ENCODE measurements at regions not wholly inside any gene's neighbourhood (a gene's known extent, or its start where the extent isn't known, plus 50 kb on each side); places are given as distances from the start of the nearest gene placed in this dataset.

DNA sequence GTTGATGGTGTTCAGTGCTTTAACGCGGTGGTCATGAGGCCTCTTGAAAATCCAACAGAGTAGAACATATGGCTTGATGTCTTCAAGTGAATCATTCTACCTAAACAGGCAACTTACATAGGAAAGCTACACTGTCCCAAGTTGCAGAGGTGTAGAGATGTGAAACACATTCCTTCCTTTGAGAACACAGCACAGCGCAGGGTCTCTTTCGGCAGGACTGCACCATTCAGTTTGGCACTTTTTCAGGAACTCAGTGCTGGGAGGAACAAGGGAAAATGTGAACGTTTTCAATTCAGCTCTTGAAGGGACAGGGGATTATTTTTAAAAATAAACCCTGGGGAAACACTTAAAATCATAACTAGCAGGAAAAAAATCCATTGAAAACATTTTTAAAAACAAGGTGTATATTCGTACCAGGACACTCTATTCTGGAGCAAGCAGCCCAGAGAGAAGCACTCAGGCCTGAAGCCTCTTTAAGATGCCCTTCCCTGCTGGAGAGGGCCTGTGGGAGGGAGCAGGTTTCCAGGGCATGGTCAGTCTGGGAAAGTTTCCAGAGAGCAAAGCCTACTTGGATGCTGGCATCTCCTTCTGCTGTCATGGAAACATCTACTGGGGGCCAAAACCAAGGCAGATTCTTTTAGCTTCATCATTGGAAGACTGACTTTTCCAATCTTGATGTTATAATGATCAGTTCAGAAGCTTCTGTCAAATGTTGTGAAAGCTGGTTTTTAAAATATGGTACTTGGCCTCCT, 60.4 kb upstream of the NPVF start:
- TF ChIP-seq, protein P1, sequence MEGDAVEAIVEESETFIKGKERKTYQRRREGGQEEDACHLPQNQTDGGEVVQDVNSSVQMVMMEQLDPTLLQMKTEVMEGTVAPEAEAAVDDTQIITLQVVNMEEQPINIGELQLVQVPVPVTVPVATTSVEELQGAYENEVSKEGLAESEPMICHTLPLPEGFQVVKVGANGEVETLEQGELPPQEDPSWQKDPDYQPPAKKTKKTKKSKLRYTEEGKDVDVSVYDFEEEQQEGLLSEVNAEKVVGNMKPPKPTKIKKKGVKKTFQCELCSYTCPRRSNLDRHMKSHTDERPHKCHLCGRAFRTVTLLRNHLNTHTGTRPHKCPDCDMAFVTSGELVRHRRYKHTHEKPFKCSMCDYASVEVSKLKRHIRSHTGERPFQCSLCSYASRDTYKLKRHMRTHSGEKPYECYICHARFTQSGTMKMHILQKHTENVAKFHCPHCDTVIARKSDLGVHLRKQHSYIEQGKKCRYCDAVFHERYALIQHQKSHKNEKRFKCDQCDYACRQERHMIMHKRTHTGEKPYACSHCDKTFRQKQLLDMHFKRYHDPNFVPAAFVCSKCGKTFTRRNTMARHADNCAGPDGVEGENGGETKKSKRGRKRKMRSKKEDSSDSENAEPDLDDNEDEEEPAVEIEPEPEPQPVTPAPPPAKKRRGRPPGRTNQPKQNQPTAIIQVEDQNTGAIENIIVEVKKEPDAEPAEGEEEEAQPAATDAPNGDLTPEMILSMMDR (conservative IDR thresholded peaks at IDR 0.05 in 1 of 2, IDR thresholded peaks at IDR 0.05 in 1 of 2; ENCODE audit: low read depth in 1 of 2, low read length in 2 of 2) = no peak
- no peak for TF ChIP-seq EZH2 (IDR thresholded peaks at IDR 0.05; ENCODE audit: low read length, missing control alignments)
